ENCODE measurements at regions not wholly inside any gene's neighbourhood (a gene's known extent, or its start where the extent isn't known, plus 50 kb on each side); places are given as distances from the start of the nearest gene placed in this dataset.

DNA sequence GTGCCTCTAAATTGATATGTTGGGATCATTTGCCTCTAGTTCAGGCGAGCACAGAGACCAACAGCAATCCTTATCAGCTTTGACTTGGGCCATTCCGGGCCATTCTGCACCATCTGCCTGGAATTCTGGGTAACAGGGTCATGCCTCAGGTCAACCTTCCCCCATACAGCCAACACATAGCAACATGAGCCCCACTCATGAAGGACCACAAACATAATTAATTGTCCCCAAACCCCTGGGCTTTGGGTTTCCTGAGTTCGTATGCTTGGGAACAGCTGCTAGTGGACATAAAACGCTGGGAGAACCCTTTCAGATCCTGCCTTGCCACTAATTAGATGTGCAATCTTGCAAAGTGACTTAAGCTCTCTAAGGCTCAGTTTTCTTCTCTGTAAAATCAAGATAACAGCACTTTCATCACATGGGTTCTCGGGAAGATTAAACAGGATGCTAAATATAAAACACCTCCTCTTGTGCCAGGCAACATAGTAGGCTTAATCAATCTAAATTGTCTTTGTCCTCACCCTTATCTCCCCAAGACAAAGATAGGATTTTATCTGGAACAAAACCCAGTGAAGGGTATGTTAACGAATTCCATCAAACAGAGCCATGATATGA lies 426.5 kb downstream of the CD83 start:
- TF ChIP-seq, protein P1, sequence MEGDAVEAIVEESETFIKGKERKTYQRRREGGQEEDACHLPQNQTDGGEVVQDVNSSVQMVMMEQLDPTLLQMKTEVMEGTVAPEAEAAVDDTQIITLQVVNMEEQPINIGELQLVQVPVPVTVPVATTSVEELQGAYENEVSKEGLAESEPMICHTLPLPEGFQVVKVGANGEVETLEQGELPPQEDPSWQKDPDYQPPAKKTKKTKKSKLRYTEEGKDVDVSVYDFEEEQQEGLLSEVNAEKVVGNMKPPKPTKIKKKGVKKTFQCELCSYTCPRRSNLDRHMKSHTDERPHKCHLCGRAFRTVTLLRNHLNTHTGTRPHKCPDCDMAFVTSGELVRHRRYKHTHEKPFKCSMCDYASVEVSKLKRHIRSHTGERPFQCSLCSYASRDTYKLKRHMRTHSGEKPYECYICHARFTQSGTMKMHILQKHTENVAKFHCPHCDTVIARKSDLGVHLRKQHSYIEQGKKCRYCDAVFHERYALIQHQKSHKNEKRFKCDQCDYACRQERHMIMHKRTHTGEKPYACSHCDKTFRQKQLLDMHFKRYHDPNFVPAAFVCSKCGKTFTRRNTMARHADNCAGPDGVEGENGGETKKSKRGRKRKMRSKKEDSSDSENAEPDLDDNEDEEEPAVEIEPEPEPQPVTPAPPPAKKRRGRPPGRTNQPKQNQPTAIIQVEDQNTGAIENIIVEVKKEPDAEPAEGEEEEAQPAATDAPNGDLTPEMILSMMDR (IDR thresholded peaks at IDR 0.05), result no peak
- TF ChIP-seq FOXM1 (IDR thresholded peaks at IDR 0.05; ENCODE audit: low read depth) (no peak), MEF2A (IDR thresholded peaks at IDR 0.05; ENCODE audit: borderline replicate concordance, low read depth) (no peak), GABPA (IDR thresholded peaks at IDR 0.05; ENCODE audit: low read depth) (no peak), RAD21 (IDR thresholded peaks at IDR 0.05; ENCODE audit: low read length) (no peak), EP300 (IDR thresholded peaks at IDR 0.05; ENCODE audit: borderline replicate concordance in 1 of 2, low read depth in 1 of 2, low read length in 1 of 2) (no peak), YY1 (IDR thresholded peaks at IDR 0.05; ENCODE audit: low read depth) (no peak), TEAD4 (IDR thresholded peaks at IDR 0.05; ENCODE audit: borderline replicate concordance, insufficient read depth) (no peak)

Data from SK-N-SH (cell line).